BLaER1 treated with 17β-estradiol and CSF1 and Interleukin-3, amounts not matched to agents 10 nM and 100 nM (cell line): ENCODE measurements at regions not wholly inside any gene's neighbourhood (a gene's known extent, or its start where the extent isn't known, plus 50 kb on each side); places are given as distances from the start of the nearest gene placed in this dataset.
"Not testable (repeated sequence)": the region's sequence is repeated elsewhere in the genome, so short reads cannot be mapped to it uniquely, and the experiment has no call there.

Experiments
- H3K27ac ChIP-seq, 11 experiments: shearing (Covaris generic); formaldehyde crosslinking; 2 replicates each; pipeline ENCODE4 v1.8.1; 2022
- H3K27me3 ChIP-seq, 11 experiments: shearing (Covaris generic); formaldehyde crosslinking; 2 replicates each; pipeline ENCODE4 v1.8.1; 2022
- H3K36me3 ChIP-seq, 11 experiments: shearing (Covaris generic); formaldehyde crosslinking; 2 replicates each; pipeline ENCODE4 v1.8.1; 2022
- H3K4me1 ChIP-seq, 10 experiments: shearing (Covaris generic); formaldehyde crosslinking; 2 replicates each; pipeline ENCODE4 v1.8.1; 2022
- H3K4me2 ChIP-seq, 11 experiments: shearing (Covaris generic); formaldehyde crosslinking; 2 replicates each; pipeline ENCODE4 v1.8.1; 2022
- H3K4me3 ChIP-seq, 10 experiments: shearing (Covaris generic); formaldehyde crosslinking; 2 replicates each; pipeline ENCODE4 v1.8.1; 2022
- H3K9ac ChIP-seq, 11 experiments: shearing (Covaris generic); formaldehyde crosslinking; 2 replicates each; pipeline ENCODE4 v1.8.1; 2022
- H3K9me3 ChIP-seq, 11 experiments: shearing (Covaris generic); formaldehyde crosslinking; replicated peaks in 1 of 11; 2 replicates each; pipeline ENCODE4 v1.8.1; 2022
- H4K20me1 ChIP-seq, 11 experiments: shearing (Covaris generic); formaldehyde crosslinking; 2 replicates each; pipeline ENCODE4 v1.8.1; 2022
- Cebpa-rat ChIP-seq, 11 experiments: shearing (Covaris generic); IDR thresholded peaks; 2 replicates each; pipeline ENCODE4 v1.8.1; 2022

GRCh38 chr14:104302794-104303405 is 164.5 kb downstream of the KIF26A start:
- H3K9ac ChIP-seq, result no peak overlapping the region
- H3K4me3 ChIP-seq, result no peak overlapping the region
- TF ChIP-seq Cebpa-rat (IDR thresholded peaks at IDR 0.05), result no peak
- no peaks in the 10 kb centered on the region; a peak in 1 of 22 replicates for H4K20me1 ChIP-seq
- H3K4me2 ChIP-seq, result peak overlapping the region in 9 of 11 experiments; percentile 10 to 79 (median 59); a peak in 15 of 22 replicates
- no peaks in the 10 kb centered on the region for H3K36me3 ChIP-seq
- no peak overlapping the region for H3K27ac ChIP-seq
- H3K4me1 ChIP-seq, result peaks cover 0 to 25% (median 21%) of the 10 kb centered on the region in 10 experiments; a peak in 17 of 20 replicates
- peaks cover 0 to under 1% (median 0%) of the 10 kb centered on the region in 11 experiments; a peak in 1 of 22 replicates for H3K9me3 ChIP-seq
- H3K27me3 ChIP-seq, result no peaks in the 10 kb centered on the region

DNA sequence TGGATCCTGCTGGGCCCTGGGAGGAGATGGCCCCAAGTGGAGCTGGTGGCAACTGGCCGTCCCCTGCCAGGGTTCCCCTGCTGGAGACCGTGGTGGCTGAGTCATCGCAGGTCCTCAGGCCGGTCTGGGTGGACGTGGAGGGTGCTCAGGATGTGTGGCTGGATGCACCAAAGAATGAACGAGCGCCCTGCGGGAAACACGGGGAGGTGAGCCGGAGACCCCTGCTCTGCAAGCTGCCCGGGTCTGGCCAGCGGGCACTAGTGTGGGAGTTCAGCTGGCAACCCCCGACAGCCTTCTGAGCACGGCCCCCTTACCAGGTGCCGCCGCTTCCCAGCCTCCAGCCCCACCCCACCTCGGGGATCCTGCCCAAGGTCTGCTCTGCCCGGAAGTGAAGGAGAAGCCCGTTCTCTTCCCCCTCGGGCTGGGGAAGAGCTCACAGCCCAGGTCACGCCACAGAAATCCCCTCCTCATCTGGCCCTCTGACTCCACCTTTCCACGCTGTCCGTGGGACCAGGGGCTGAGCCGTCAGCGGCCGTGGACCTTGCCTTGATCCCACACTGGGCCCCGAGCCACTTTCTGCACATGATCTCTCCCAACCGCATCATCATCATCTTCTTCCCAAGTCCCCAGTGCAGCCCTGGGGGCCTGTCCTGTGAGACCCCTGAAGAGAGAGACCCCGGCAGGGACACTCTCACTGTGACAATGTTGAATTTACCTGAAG is 165.5 kb downstream of the KIF26A start:
- H3K4me3 ChIP-seq, result no peak overlapping the region
- peaks cover 0 to 25% (median 21%) of the 10 kb centered on the region in 10 experiments; a peak in 17 of 20 replicates for H3K4me1 ChIP-seq
- H3K9ac ChIP-seq, result no peak overlapping the region
- TF ChIP-seq Cebpa-rat (IDR thresholded peaks at IDR 0.05), result no peak
- no peaks in the 10 kb centered on the region; a peak in 1 of 22 replicates for H4K20me1 ChIP-seq
- 0 out of 22 replicates have a peak overlapping the region, but pooled peaks of 2 of the 11 experiments have one; percentile 59 to 79 for H3K4me2 ChIP-seq
- no peaks in the 10 kb centered on the region for H3K27me3 ChIP-seq
- H3K36me3 ChIP-seq, result no peaks in the 10 kb centered on the region
- H3K9me3 ChIP-seq, result peaks cover 0 to 4% (median 0%) of the 10 kb centered on the region in 11 experiments; a peak in 1 of 22 replicates
- no peak overlapping the region for H3K27ac ChIP-seq

DNA sequence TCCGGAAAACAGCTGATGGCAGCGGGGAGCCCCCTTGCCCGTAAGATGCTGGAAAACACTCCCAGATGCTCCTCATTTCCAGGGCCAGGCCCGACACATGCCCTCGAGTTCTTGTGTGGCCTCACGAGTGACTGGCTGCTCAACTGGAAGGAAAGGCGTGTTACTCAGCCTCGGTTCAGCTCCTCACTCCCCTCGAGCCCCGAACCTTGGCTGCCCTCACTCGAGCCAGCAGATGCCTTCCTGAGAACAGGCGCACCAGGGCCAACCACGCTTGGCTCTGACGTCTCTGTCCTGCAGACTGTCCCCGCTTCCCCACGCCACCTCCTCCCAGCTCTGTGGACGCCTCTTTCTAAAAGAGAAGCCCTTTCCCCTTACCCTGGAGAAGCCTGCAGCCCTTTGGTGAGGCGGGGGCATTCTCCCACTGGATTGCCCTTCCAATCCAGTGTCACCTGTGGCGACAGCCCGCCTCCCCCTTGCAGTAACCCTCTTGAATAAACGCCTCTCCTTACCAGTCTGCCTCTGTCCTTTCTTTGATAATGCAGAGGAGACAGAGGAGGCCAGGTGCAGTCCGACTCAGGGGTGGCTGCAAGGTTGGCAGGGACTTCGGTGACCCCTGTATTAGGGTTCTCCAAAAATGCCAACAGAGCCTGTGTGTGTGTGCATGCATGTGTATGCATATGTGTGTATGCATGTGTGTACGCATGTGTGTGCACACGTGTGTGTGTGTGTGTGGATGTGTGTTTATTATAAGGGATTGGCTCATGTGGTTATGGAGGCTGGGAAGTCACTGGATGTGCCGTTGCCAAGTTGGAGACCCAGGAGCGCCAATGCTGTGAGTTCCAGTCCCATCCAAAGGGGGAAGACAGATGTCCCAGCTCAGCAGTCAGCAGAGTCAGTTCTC is 166.3 kb downstream of the KIF26A start:
- no peaks in the 10 kb centered on the region for H3K36me3 ChIP-seq
- peaks cover 0 to 4% (median 0%) of the 10 kb centered on the region in 11 experiments; a peak in 1 of 22 replicates for H3K9me3 ChIP-seq
- peaks cover 0 to 25% (median 21%) of the 10 kb centered on the region in 10 experiments; a peak in 17 of 20 replicates for H3K4me1 ChIP-seq
- H3K4me3 ChIP-seq, result no peak overlapping the region
- no peak overlapping the region for H3K4me2 ChIP-seq
- no peak overlapping the region for H3K27ac ChIP-seq
- TF ChIP-seq Cebpa-rat (IDR thresholded peaks at IDR 0.05), result no peak
- no peaks in the 10 kb centered on the region; a peak in 1 of 22 replicates for H4K20me1 ChIP-seq
- H3K9ac ChIP-seq, result no peak overlapping the region
- H3K27me3 ChIP-seq, result no peaks in the 10 kb centered on the region

- Histone ChIP-seq H3K4me1 (peaks cover 0 to 25% (median 21%) of the 10 kb centered on the region in 10 experiments; a peak in 17 of 20 replicates), H3K4me2 (no peak overlapping the region), H3K27me3 (no peaks in the 10 kb centered on the region), H4K20me1 (no peaks in the 10 kb centered on the region; a peak in 1 of 22 replicates), H3K9me3 (peaks cover 0 to 4% (median 0%) of the 10 kb centered on the region in 11 experiments; a peak in 4 of 22 replicates), H3K4me3 (no peak overlapping the region), H3K9ac (no peak overlapping the region), H3K27ac (no peak overlapping the region), H3K36me3 (no peaks in the 10 kb centered on the region)
- no peak for TF ChIP-seq Cebpa-rat (IDR thresholded peaks at IDR 0.05)
Measured at GRCh38 chr14:104305511-104306449, 167.4 kb downstream of the KIF26A start.

- Histone ChIP-seq H3K27me3 (no peaks in the 10 kb centered on the region), H3K9ac (no peak overlapping the region), H3K27ac (no peak overlapping the region), H3K36me3 (no peaks in the 10 kb centered on the region), H3K9me3 (peaks cover 0 to 11% (median 5%) of the 10 kb centered on the region in 11 experiments; a peak in 11 of 22 replicates), H3K4me3 (no peak overlapping the region), H4K20me1 (no peaks in the 10 kb centered on the region; a peak in 1 of 22 replicates), H3K4me1 (peaks cover 0 to 24% (median 18%) of the 10 kb centered on the region in 10 experiments; a peak in 17 of 20 replicates), H3K4me2 (no peak overlapping the region; a peak in 1 of 22 replicates)
- no peak for TF ChIP-seq Cebpa-rat (IDR thresholded peaks at IDR 0.05)
Measured at GRCh38 chr14:104306450-104307040, 168.2 kb downstream of the KIF26A start.

DNA sequence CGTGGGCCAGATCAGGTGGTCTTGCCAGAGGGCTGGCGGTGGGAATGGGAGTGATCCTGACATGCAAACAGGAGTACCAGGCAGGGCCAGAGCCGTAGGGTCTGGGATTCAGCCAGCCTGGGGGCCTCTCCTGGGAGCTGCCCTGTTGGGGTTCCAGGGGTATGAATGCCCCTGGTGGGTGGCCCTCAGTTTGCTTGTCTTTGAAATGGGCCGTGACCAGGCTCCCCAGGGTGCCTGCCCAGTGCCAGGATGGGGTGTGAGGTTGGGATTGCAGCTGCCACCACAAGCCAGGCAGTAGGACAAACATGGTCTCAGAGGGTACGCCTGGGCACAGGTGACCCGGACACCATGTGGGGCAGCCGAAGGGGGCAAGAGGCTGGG is 168.8 kb downstream of the KIF26A start:
- TF ChIP-seq Cebpa-rat (IDR thresholded peaks at IDR 0.05), result no peak
- H3K4me3 ChIP-seq, result no peak overlapping the region
- peaks cover 0 to 11% (median 5%) of the 10 kb centered on the region in 11 experiments; a peak in 11 of 22 replicates for H3K9me3 ChIP-seq
- H3K27ac ChIP-seq, result no peak overlapping the region
- peaks cover 0 to 17% (median 11%) of the 10 kb centered on the region in 10 experiments; a peak in 15 of 20 replicates for H3K4me1 ChIP-seq
- no peak overlapping the region for H3K4me2 ChIP-seq
- H3K36me3 ChIP-seq, result no peaks in the 10 kb centered on the region
- H4K20me1 ChIP-seq, result no peaks in the 10 kb centered on the region; a peak in 1 of 22 replicates
- no peaks in the 10 kb centered on the region for H3K27me3 ChIP-seq
- H3K9ac ChIP-seq, result no peak overlapping the region

- TF ChIP-seq Cebpa-rat (IDR thresholded peaks at IDR 0.05), result no peak
- Histone ChIP-seq H3K9me3 (peaks cover 0 to 11% (median 5%) of the 10 kb centered on the region in 11 experiments; a peak in 11 of 22 replicates), H3K4me1 (peaks cover 0 to 13% (median 5%) of the 10 kb centered on the region in 10 experiments; a peak in 15 of 20 replicates), H3K27me3 (no peaks in the 10 kb centered on the region), H3K27ac (no peak overlapping the region), H3K36me3 (no peaks in the 10 kb centered on the region), H3K4me3 (no peak overlapping the region), H3K9ac (no peak overlapping the region), H3K4me2 (no peak overlapping the region), H4K20me1 (no peaks in the 10 kb centered on the region; a peak in 1 of 22 replicates)
Measured at GRCh38 chr14:104307627-104308401, 169.4 kb downstream of the KIF26A start.

GRCh38 chr14:104308534-104308933 is 170.1 kb downstream of the KIF26A start:
- H3K27ac ChIP-seq, result not testable (repeated sequence)

More at GRCh38 chr14:104308534-104308933, 170.1 kb downstream of the KIF26A start:
- H3K27me3 ChIP-seq, H3K9ac ChIP-seq, H3K36me3 ChIP-seq, H4K20me1 ChIP-seq, H3K4me1 ChIP-seq, H3K4me2 ChIP-seq, H3K4me3 ChIP-seq: not testable (repeated sequence)
- peaks cover 0 to 11% (median 5%) of the 10 kb centered on the region in 11 experiments; a peak in 11 of 22 replicates for H3K9me3 ChIP-seq
